ENCODE measurements at regions not wholly inside any gene's neighbourhood (a gene's known extent, or its start where the extent isn't known, plus 50 kb on each side); places are given as distances from the start of the nearest gene placed in this dataset.

- no peak for DNase-seq (ENCODE audit: low spot score)
These were observed 102.7 kb upstream of the MAP1LC3B2 start for GRCh38 chr12:116456330-116457082.

DNA sequence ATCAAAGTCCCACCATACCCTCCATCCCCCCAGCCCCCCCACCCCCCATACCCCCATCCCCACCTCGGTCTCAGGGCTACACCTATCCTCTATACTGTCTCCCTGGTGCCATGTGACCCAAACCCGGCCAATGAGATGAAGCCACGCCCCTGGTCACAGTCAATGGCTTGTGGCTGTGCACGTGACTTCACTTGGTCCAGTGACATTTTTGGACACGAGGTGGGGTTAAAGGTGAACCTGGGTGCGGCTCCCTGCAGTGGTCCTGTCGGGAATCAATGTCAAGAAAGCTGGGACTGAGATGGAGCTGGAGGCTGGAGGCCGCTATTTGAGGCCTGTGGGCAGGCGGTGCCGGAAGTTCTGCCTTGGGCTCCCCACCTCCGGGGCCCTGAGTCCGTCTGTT lies 100.7 kb upstream of the MAP1LC3B2 start:
- DNase-seq (ENCODE audit: low spot score) = no peak

DNA sequence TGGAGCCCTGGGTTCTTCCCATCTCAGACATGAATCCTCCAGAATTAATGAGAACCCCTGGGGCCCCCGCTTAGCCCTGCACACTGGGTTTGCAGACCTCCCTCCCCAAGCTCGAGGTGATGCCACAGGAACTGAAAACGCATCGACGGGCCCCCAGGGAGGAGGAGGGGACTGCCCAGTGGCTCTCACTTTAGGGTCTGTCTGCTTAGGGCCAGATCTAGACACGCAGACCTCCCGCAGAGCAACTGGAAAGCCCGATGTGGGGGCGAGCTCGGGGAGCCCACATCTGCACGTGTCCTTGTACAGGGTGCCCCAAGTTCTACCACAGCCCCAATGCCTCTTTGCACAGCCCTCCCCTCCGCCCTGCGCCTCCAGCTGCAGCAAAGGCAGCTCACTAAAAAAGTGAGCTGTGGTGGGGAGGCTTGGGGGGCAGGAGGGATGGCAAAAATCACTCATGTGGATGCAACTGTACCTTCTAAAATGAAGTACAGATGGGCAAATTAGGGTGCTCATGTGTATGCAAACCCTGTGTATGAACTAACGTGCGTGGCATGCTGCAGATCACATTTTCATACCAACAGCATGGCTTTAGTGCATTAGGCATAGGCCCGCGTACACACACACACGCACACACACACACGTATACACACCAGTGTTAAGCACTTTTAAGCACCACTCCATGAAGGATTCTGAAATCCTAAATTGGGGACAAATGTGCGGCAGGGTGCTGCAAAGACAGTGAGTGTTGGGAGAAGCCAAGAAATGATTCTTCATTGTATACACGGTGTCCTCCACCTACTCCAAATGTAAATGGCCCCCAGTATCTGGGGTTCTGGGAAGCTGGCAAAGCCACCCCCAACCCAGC lies 99.9 kb upstream of the MAP1LC3B2 start:
- DNase-seq (ENCODE audit: low spot score) = no peak

DNA sequence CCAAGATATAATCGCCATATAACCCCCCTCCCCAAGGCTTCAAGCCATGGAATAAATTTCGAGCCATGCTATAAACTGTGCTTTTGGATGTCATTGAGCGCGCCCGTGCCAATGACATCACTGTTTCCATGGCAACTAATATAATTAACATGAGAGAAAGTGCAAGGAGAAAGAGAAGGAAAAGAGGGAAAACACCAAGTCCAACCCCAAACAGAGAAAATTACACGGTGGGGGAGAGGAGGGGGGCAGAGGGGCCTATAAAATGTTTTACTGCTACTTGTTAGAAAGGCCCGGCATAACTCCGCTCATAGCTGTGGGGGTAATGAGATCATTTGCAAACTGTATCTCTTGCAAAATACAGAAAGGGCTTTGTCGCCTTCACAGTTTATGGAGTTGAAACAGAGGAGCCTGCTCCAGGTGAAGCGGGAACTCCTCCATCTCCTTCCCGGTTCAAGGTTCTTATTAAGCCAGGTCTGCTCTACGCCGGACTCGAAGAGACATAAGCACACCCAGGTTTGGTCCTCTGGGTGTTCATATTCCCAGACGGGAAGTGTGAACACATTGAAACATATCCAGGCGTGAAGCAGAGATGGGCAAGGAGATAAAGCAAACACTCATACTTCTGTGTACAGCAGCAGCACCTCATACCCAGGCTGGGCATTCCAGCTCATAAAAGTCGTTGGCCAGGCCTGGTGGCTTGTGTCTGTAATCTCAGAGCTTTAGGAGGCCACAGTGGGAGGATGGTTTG lies 99.1 kb upstream of the MAP1LC3B2 start:
- DNase-seq (ENCODE audit: low spot score) = no peak

GRCh38 chr12:116461060-116461459 lies 98.1 kb upstream of the MAP1LC3B2 start:
- DNase-seq (ENCODE audit: low spot score) = no peak

GRCh38 chr12:116463366-116463765 lies 95.8 kb upstream of the MAP1LC3B2 start:
- DNase-seq (ENCODE audit: low spot score) = no peak

GRCh38 chr12:116465407-116465806 lies 93.8 kb upstream of the MAP1LC3B2 start:
- no peak for DNase-seq (ENCODE audit: low spot score)

DNA sequence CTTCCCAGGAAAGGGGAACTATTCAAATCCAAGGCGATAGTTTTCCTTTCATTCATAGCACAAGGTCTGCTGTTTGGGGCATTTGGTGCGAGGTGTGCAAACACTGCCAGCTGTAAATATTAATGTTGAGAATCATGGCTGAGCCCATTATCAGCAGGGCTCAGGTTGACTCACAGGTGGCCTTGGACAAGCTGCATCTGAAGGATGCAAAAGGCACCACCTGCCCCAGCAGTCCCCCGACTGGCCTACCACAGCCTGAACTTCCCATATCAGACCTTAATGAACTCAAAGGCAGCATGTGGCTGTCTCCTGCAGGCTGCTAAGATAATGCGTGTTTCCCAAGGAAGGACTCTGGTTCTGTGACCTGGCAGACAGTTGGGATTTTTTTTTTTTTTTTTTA lies 93.3 kb upstream of the MAP1LC3B2 start:
- no peak for DNase-seq (ENCODE audit: low spot score)

DNA sequence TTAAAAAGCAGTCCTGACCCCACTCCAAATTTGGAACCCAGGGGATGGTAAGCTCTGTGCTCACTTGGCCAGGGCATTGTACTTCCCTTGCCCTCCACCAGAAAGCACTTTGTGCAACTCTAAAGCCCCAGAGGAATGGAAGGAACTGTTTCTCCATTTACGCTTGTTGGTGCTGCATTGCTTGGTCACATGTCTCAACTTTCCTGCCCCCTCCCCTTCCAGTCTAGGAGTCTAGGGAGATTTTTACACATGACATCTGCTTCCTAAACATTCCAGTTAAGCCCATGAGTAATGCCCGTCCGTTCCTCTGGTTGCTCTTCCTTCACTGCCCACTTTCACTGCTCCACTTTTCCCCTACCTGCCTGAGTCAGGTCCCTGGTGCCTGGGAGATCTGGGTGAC lies 92.6 kb upstream of the MAP1LC3B2 start:
- DNase-seq (ENCODE audit: low spot score) = no peak

DNA sequence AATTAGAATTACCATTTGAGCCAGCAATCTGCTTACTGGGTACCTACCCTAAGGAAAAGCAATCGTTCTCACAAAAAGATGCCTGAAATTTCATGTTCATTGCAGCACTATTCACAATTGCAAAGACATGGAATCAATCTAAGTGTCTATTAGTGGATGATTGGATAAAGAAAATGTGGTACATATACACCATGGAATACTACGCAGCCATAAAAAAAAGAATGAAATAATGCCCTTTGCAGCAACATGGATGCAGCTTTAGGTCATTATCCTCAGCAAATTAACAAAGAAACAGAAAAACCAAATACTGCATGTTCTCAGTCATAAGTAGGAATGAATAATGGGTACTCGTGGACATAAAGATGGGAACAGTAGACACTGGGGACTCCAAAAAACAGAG lies 89.8 kb upstream of the MAP1LC3B2 start:
- no peak for DNase-seq (ENCODE audit: low spot score)

DNA sequence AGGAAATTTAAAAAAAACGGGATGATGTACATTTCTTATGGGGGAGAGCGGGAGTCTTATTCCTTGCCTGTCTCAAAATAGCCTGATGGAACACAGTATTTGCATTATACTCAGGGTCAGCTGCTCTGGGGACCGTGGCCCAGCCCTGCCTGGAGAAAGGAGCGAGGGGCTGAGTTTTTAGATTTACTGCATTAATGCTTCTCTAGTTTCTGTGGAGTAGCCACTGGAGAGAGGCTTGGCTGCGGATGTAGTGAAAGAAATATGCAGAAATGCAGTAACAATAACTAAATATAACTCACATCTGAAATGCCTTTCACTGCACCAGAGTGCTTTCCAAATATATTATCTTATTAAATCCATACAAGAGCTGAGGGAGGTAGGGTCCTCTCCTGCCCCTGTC lies 87.6 kb upstream of the MAP1LC3B2 start:
- no peak for DNase-seq (ENCODE audit: low spot score)

GRCh38 chr12:116472193-116472592 lies 87.0 kb upstream of the MAP1LC3B2 start:
- DNase-seq (ENCODE audit: low spot score) = no peak

GRCh38 chr12:116473416-116473815 lies 85.8 kb upstream of the MAP1LC3B2 start:
- no peak for DNase-seq (ENCODE audit: low spot score)

DNA sequence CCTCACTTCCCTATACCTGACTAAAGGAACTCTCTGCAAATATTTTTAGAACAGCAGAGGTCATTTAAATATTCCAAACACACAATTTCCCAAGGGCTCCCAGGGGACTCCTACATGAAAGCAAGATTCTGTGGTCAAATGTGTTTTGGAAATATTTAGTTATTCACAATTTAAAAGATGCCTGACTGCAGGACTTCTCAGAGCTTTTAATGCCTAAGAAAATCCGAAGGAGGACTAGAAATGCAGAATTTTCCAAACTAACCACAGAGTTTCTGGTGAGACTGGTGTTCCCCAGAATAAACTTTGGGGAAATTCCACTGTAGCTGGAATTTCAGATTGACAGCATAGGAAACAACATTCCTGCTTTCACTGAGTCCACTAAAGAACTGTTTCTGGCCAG lies 84.8 kb upstream of the MAP1LC3B2 start:
- DNase-seq (ENCODE audit: low spot score) = no peak

DNA sequence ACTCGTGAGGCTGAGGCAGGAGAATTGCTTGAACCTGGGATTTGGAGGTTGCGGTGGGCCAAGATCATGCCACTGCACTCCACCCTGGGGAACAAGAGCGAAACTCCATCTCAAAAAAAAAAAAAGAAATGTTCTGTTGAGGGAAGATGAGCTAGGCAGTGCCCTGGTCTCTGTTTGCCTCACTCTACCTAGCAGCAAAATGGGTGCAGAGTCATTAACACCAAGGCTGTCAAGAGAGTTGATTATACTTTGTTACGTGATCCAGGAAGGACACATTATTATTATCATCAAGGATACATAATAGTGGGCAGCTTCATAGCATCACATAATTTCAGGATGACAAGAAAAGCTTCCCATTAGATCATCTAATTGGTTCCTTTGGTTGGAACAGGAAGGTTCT lies 84.3 kb upstream of the MAP1LC3B2 start:
- DNase-seq (ENCODE audit: low spot score) = no peak

- no peak for DNase-seq (ENCODE audit: low spot score)
These were observed 82.9 kb upstream of the MAP1LC3B2 start for GRCh38 chr12:116476227-116476822.

DNA sequence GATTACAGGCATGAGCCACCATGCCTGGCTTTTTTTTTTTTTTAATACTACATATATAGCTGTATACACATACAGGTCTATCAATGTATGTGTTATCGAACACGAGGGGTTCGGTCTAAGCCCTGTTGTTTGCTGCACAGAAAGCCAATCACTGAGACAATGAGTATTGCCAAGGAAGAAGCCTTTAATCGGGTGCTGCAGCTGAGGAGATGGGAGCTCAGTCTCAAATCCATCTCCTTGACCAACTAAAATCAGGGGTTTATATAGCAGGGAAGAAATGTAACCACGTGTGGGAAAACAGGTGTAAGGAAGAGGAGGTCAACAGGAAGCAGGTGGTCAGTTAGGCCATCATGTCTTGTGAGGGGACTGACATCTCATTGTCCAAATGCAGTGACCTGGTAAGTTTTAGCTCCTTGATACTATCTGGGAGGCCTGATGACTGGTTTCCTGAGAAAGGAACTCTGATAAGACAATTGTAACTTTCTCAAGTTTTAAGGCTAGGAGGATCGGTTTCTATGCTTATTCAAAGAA lies 80.9 kb upstream of the MAP1LC3B2 start:
- DNase-seq (ENCODE audit: low spot score) = no peak

DNA sequence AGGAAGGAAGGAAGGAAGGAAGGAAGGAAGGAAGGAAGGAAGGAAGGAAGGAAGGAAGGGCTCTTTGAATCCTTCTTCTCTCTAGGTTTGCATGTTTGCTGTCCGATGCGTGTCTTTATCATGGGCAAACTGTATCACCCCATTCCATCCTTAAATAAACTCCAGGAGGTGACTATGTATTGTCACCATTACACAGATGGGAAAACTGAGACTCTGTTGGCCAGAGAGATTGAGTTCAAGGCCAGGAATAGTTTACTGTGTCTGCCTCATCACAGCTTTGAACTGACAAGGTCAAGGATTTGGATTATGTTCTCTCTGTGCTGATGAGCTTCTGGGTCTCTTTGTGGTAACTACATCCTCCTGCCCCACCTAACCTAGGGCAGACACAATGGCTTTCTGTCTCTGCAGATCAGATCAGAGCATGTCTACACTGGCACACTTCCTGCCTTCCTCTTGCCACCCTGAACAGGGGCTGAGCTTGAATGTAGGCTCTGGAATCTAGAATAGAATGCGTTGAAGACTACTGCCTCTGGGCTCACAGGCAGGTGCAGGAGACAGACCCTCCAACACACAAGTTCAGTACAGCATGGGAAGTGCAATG lies 78.9 kb upstream of the MAP1LC3B2 start:
- DNase-seq (ENCODE audit: low spot score) = no peak

GRCh38 chr12:116481726-116482125 lies 77.5 kb upstream of the MAP1LC3B2 start:
- no peak for DNase-seq (ENCODE audit: low spot score)

GRCh38 chr12:116482179-116482578 lies 77.0 kb upstream of the MAP1LC3B2 start:
- DNase-seq (ENCODE audit: low spot score) = no peak

DNA sequence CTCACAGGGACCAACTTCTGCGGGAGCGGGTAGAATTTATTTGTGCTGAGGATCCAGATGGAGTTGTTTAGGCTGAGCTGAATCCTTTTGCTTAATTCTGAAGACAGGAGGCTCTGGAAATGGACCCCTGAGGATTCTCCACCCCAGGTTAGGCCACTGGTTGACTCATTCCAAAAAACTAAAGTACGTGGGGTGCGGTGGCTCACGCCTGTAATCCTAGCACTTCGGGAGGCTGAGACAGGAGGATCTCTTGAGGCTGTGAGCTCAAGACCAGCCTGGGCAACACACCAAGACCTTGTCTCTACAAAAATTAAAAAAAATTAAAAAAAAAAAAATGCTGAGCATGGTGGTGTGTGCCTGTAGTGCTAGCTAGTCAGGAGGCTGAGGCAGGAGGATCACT lies 76.3 kb upstream of the MAP1LC3B2 start:
- no peak for DNase-seq (ENCODE audit: low spot score)

Data from hematopoietic multipotent progenitor cell treated with erythropoietin and hydrocortisone succinate and interleukin-3 and kit ligand, for 17 days (in vitro differentiated cells).